GM12865 (cell line): ENCODE measurements at regions not wholly inside any gene's neighbourhood (a gene's known extent, or its start where the extent isn't known, plus 50 kb on each side); places are given as distances from the start of the nearest gene placed in this dataset.

Experiments
- DNase-seq: peaks from one replicate; pipeline ENCODE4 v3.0.0; 2010; ENCODE audit warnings: low read depth
- H3K4me3 ChIP-seq: 2 replicates; pipeline ENCODE4 v1.5.1; 2011; ENCODE audit warnings: mild to moderate bottlenecking, low read depth, low read length, control low read depth
- TF ChIP-seq, protein P1 (sequence below): IDR thresholded peaks from 2 replicates; pipeline ENCODE4 v1.5.1; 2011; ENCODE audit warnings: low read length, control low read depth, low read depth, inconsistent platforms; ENCODE audit not compliant: insufficient read depth; ENCODE audit errors: missing control alignments

DNA sequence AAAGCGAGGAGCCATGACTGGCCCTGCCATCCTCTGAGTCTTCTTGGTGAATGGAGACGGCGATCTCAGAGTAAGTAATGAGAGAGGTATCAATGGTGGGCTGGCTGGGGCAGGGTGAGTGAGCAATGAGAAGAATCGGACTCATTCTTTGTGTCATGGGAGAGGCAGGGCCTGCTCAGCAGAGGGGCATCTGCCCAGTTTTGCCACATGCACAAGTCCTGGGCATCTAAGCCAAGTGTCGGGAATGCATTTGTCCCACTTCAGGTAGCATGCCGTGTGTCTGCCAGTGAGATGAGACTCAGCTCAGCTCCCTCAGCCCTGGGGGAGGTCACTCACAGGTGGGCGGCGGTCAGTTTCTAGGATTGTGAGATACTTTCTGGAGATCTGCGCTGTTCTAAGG, 791.0 kb upstream of the RAB6C start:
- H3K4me3 ChIP-seq: no peak overlapping the region
- TF ChIP-seq, protein P1, sequence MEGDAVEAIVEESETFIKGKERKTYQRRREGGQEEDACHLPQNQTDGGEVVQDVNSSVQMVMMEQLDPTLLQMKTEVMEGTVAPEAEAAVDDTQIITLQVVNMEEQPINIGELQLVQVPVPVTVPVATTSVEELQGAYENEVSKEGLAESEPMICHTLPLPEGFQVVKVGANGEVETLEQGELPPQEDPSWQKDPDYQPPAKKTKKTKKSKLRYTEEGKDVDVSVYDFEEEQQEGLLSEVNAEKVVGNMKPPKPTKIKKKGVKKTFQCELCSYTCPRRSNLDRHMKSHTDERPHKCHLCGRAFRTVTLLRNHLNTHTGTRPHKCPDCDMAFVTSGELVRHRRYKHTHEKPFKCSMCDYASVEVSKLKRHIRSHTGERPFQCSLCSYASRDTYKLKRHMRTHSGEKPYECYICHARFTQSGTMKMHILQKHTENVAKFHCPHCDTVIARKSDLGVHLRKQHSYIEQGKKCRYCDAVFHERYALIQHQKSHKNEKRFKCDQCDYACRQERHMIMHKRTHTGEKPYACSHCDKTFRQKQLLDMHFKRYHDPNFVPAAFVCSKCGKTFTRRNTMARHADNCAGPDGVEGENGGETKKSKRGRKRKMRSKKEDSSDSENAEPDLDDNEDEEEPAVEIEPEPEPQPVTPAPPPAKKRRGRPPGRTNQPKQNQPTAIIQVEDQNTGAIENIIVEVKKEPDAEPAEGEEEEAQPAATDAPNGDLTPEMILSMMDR: no peak
- DNase-seq: no peak

DNA sequence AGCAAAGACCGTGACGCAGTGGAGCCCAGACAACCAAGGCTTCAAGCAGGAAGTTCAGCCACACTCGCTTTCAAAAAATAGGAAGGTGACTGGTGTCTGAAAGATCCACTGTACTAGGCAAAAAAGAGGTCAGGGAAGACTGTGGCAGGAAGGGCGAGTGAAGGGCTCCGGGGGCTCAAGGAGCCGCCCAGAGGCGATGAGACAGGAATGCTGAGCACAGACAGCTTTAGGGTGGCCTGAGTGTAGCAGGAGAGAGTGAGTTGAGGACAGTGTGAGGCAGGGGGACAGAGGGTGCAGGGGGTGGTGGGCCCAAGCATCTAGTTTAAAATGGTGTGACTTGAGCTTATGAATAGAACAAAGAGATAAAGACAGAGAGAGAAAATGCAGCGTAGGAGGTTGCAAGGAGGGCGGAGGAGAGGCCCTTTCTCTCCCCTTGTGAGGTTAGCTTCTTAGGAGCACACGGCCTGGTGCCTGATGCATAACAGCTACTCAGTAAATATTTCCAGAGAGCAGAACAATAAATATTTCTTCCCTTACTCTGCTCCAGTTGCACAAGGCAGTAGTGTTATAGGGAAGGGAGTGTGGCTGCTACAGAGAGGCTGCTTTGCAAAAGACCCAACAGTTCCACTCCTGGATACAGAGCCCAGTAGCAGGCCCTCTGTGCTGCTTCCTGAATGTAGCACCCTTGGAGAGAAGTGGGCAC, 789.7 kb upstream of the RAB6C start:
- TF ChIP-seq, protein P1: no peak
- H3K4me3 ChIP-seq: no peak overlapping the region
- no peak for DNase-seq

DNA sequence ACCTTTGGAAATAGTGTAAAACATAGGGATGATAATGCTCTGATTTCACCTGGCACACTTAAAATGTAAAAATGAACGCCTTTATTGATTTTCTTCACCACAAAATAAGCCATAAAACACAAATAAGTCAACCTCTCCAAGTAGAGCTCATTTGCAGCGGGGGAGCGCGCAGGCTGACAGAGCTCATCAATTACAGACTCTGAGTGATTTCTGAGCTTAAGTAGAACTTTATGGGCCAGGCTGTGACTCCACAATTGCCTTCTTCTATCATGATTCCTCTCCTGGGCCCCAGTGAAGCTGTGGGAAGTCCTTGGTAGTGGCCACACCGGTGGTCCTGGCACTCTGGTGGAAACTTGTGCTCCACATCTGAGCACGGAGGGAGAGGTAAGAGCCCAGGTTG, 789.0 kb upstream of the RAB6C start:
- DNase-seq: no peak
- no peak overlapping the region for H3K4me3 ChIP-seq
- TF ChIP-seq, protein P1: no peak

DNA sequence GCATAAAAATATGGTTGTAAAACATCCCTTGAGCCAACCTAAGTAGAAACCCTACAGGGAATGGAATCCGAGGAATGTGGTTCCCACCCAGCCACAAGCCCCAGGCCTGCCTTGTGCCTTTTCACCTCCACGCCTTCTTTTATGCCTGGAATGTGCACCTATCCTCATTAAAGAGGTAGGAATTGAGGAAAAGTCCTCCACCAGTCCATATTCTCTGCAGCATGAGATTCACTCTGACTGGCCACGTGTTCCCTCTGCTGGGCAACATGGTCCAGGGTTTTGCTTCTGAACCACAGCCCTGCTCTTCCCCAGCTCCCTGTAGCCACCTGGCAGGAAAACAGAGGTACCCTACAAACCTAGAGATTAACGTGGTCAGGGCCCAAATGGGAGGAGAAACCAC, 787.9 kb upstream of the RAB6C start:
- DNase-seq: no peak
- no peak overlapping the region for H3K4me3 ChIP-seq
- TF ChIP-seq, protein P1: no peak

DNA sequence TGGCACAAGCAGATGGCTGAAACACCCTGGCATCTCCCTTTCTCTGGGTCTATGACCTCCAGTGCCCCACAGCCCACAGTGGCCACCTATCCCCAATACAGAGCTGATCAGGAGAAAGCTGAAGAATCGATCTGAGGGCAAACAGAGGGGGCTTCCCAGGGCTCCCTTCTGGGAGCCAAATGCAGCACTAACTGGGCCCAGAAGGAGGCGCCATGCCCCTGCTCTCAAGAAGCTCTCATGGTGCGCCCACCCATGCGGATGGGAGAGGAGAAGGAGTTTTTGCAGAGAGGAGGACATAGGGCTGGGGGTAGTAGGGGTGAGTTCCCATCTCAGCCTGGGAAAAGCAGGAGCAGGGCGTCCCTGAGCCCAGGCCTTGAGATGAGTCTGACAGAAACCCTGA, 787.3 kb upstream of the RAB6C start:
- DNase-seq: no peak
- TF ChIP-seq, protein P1: peak; percentile 28
- no peak overlapping the region for H3K4me3 ChIP-seq

DNA sequence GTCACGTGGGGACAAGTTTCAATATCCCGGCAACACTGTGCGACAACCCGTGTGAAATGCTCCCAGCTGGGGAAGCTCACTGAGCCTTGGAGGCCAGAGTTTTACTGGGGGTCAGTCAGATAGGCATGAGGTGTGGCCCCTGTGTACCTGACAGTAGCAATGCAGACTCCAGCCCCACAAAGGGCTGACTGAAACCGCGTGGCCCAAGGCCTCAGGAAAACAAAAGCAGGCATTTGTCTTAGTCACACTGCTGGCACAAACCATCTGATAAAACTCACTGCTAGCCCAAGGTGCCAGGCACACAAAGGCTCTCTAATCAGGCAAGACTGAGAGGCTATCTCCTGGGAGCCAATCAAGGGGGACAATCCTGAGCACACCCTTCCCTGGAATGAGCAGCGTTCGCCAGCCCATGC, 786.6 kb upstream of the RAB6C start:
- TF ChIP-seq, protein P1: no peak
- H3K4me3 ChIP-seq: no peak overlapping the region
- DNase-seq: no peak

DNA sequence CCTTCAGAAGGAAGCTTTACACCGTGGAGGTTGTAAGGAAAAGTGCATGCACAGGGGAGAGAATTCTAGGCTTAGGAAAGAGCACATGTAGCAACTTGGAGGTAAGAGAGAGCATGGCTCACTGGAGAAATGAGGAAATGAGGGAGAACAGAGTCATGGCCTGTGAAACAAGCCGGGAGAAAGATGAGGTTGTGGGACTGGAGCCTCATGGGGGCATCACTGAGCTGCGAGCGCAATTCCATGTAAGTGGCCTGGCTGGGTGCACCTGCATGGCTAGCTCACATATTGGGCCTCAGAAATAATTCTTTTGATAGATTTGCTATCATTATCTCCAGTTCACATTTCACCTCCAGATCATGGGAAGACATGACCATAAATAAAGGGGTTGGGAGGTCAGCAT, 785.5 kb upstream of the RAB6C start:
- DNase-seq: no peak
- no peak overlapping the region for H3K4me3 ChIP-seq
- TF ChIP-seq, protein P1: no peak
